GM23338 (cell line): ENCODE measurements at regions not wholly inside any gene's neighbourhood (a gene's known extent, or its start where the extent isn't known, plus 50 kb on each side); places are given as distances from the start of the nearest gene placed in this dataset.

Experiments
- ATAC-seq: fragments of 200-7000 bp; cut with Tn5 transposase; 3 replicates; pipeline ENCODE4 v1.9.1; 2020
- DNase-seq: peaks from one replicate; pipeline ENCODE4 v3.0.0-alpha.2; 2015; ENCODE audit warnings: low spot score
- H2AFZ ChIP-seq: fragments of 200-600 bp; sonication (generic); 2 replicates; pipeline ENCODE4 v1.8.0; 2016; ENCODE audit warnings: antibody characterized with exemption, mild to moderate bottlenecking, moderate library complexity
- H3F3A ChIP-seq: fragments of 200-600 bp; sonication (generic); replicated peaks from 2 replicates; pipeline ENCODE4 v1.8.0; 2017; ENCODE audit warnings: antibody characterized with exemption, mixed run types, low read depth
- H3K27ac ChIP-seq: fragments of 200-600 bp; sonication (generic); 2 replicates; pipeline ENCODE4 v1.6.1; 2016; ENCODE audit warnings: low read depth
- H3K27me3 ChIP-seq: fragments of 200-600 bp; sonication (generic); 2 replicates; pipeline ENCODE4 v1.8.0; 2016; ENCODE audit warnings: mild to moderate bottlenecking, mixed run types, moderate library complexity; ENCODE audit not compliant: insufficient read depth
- H3K36me3 ChIP-seq: fragments of 200-600 bp; sonication (generic); 2 replicates; pipeline ENCODE4 v1.8.0; 2016; ENCODE audit warnings: mild to moderate bottlenecking; ENCODE audit not compliant: insufficient read depth
- H3K4me1 ChIP-seq: fragments of 200-600 bp; sonication (generic); 2 replicates; pipeline ENCODE4 v1.8.0; 2016; ENCODE audit warnings: mild to moderate bottlenecking, moderate library complexity; ENCODE audit not compliant: insufficient read depth
- H3K4me2 ChIP-seq: fragments of 200-600 bp; sonication (generic); 2 replicates; pipeline ENCODE4 v1.7.1; 2017; ENCODE audit warnings: mixed run types
- H3K4me3 ChIP-seq: fragments of 200-600 bp; sonication (generic); 2 replicates; pipeline ENCODE4 v1.6.1; 2016; ENCODE audit warnings: mixed run types
- H3K79me2 ChIP-seq: fragments of 200-600 bp; sonication (generic); replicated peaks from 2 replicates; pipeline ENCODE4 v1.8.0; 2017; ENCODE audit warnings: mild to moderate bottlenecking; ENCODE audit not compliant: insufficient read depth
- H3K9me2 ChIP-seq: fragments of 200-600 bp; sonication (generic); 2 replicates; pipeline ENCODE4 v1.8.0; 2017; ENCODE audit not compliant: insufficient read depth
- H4K20me1 ChIP-seq: fragments of 200-600 bp; sonication (generic); replicated peaks from 2 replicates; pipeline ENCODE4 v1.8.0; 2017; ENCODE audit warnings: mild to moderate bottlenecking; ENCODE audit not compliant: insufficient read depth
- H3K27ac Mint-ChIP-seq: 2 replicates; pipeline ENCODE4 v1.8.0; 2020; ENCODE audit warnings: inconsistent platforms, mild to moderate bottlenecking, moderate library complexity, mixed read lengths
- H3K27me3 Mint-ChIP-seq: 3 replicates; pipeline ENCODE4 v1.8.0; 2022; ENCODE audit warnings: low read depth, mild to moderate bottlenecking, moderate library complexity, mixed read lengths, inconsistent platforms; ENCODE audit not compliant: insufficient read depth, poor library complexity
- H3K36me3 Mint-ChIP-seq: 3 replicates; pipeline ENCODE4 v1.8.0; 2021; ENCODE audit warnings: low read depth, mild to moderate bottlenecking, inconsistent platforms, moderate library complexity, mixed read lengths
- H3K4me1 Mint-ChIP-seq: 3 replicates; pipeline ENCODE4 v1.8.0; 2020; ENCODE audit warnings: mild to moderate bottlenecking, inconsistent platforms, mixed read lengths
- H3K4me3 Mint-ChIP-seq: 3 replicates; pipeline ENCODE4 v1.8.0; 2021; ENCODE audit warnings: moderate library complexity, mild to moderate bottlenecking, inconsistent platforms, mixed read lengths
- H3K9me3 Mint-ChIP-seq: 3 replicates; pipeline ENCODE4 v1.8.0; 2020; ENCODE audit warnings: moderate library complexity, mild to moderate bottlenecking, inconsistent platforms, mixed read lengths
- CREB1 ChIP-seq: fragments of 250-450 bp; sonication (Bioruptor Pico); IDR thresholded peaks from 2 replicates; pipeline ENCODE4 v1.5.0; 2020; ENCODE audit warnings: low read depth, mild to moderate bottlenecking, moderate library complexity
- CTCF ChIP-seq, 2 experiments: fragments of 200-600 bp in 1 of 2; sonication (generic) in 1 of 2; conservative IDR thresholded peaks; 2 replicates each; pipeline versions ENCODE4 v1.5.1 to v1.6.1; 2016 to 2017; ENCODE audit warnings: antibody characterized with exemption in 2 of 2, low read depth in 2 of 2, mild to moderate bottlenecking in 2 of 2, moderate library complexity in 1 of 2
- ETS1 ChIP-seq: IDR thresholded peaks from 2 replicates; pipeline ENCODE4 v1.6.1; 2016; ENCODE audit warnings: antibody characterized with exemption
- EZH2 ChIP-seq: fragments of 200-600 bp; sonication (generic); IDR thresholded peaks from one replicate; pipeline ENCODE4 v1.8.0; 2017; ENCODE audit warnings: antibody characterized with exemption, mild to moderate bottlenecking, low read depth; ENCODE audit not compliant: unreplicated experiment
- EZH2phosphoT487 ChIP-seq: fragments of 200-600 bp; sonication (generic); IDR thresholded peaks from one replicate; pipeline ENCODE4 v1.8.1; 2018; ENCODE audit warnings: antibody characterized with exemption; ENCODE audit not compliant: unreplicated experiment
- JUNB ChIP-seq: IDR thresholded peaks from one replicate; pipeline ENCODE4 v1.6.1; 2016; ENCODE audit warnings: antibody characterized with exemption; ENCODE audit not compliant: unreplicated experiment
- NANOG ChIP-seq: IDR thresholded peaks from 2 replicates; pipeline ENCODE4 v1.6.1; 2016; ENCODE audit warnings: antibody characterized with exemption, borderline replicate concordance
- POLR2AphosphoS5 ChIP-seq: IDR thresholded peaks from 2 replicates; pipeline ENCODE4 v1.6.1; 2016; ENCODE audit warnings: antibody characterized with exemption, low read depth
- REST ChIP-seq: IDR thresholded peaks from one replicate; pipeline ENCODE4 v1.6.1; 2018; ENCODE audit warnings: antibody characterized with exemption; ENCODE audit not compliant: unreplicated experiment
- STAT1 ChIP-seq: IDR thresholded peaks from one replicate; pipeline ENCODE4 v1.6.1; 2016; ENCODE audit warnings: antibody characterized with exemption; ENCODE audit not compliant: unreplicated experiment
- ZNF331 ChIP-seq: fragments of 250-450 bp; sonication (Bioruptor Pico); IDR thresholded peaks from 2 replicates; pipeline ENCODE4 v1.5.0; 2020; ENCODE audit warnings: low read depth, mild to moderate bottlenecking, moderate library complexity

DNA sequence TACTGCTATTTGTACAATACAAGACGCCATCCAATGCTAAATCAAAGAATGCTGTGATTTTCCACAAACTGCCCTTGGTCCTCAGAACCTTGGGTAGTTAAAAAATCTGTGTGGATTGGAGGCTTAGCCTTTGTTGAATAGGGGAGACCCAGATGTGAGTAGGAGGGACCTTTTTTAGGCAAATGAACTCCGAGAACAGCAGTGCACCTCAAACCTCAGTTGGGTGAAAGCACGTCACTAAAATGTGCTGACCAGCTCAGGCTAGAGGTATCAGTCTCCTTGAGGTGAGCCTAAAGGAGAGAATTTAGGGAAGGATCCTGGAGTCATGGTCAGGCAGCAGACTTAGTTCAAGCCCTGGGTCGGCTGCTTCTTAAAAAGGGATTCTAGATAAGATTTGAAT is 200.7 kb downstream of the SOX2 start (continued):
- TF ChIP-seq CTCF (conservative IDR thresholded peaks at IDR 0.05; ENCODE audit: low read depth in 2 of 2) (no peak), EZH2phosphoT487 (no peak), REST (no peak), ETS1 (no peak), STAT1 (no peak)

DNA sequence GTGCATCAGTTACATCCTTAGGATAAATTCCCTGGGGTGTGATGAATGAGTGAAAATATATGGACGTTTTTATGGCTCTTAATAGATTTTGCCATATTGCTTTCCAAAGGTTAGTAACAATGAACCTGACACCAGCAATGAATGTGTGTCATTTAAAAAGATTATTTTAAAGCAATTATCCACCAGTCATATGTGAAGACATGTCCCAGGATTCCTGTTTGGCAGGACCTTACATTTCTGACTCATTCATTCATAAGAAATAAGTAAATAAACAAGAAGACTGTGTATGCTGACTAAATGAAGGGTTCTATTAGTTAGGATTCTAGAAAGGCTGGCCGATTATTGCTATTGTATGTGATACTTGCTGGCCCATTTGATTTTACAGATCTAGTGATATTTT is 201.5 kb downstream of the SOX2 start:
- Histone ChIP-seq H3K79me2 (no peaks in the 10 kb centered on the region), H4K20me1 (no peaks in the 10 kb centered on the region), H3K4me2 (no peak overlapping the region), H3K9me2 (no peaks in the 10 kb centered on the region), H3K4me1 (peaks cover 31% of the 10 kb centered on the region), H3F3A (no peaks in the 10 kb centered on the region), H3K27me3 (no peaks in the 10 kb centered on the region), H3K4me3 (no peak overlapping the region), H2AFZ (no peak overlapping the region), H3K36me3 (no peaks in the 10 kb centered on the region), H3K27ac (no peak overlapping the region)
- Mint-ChIP-seq H3K27ac (no peak overlapping the region), H3K27me3 (peaks cover 6% of the 10 kb centered on the region), H3K36me3 (no peaks in the 10 kb centered on the region), H3K9me3 (no peaks in the 10 kb centered on the region; the same call in 2 of the 3 replicates), H3K4me3 (no peak overlapping the region), H3K4me1 (peaks cover 30% of the 10 kb centered on the region)
- DNase-seq, result no peak
- no peak for ATAC-seq
- TF ChIP-seq EZH2, result no peak
- no peak for TF ChIP-seq STAT1
- no peak for TF ChIP-seq CREB1 (CRISPR knock-in tag)
- TF ChIP-seq NANOG, result no peak
- no peak for TF ChIP-seq ZNF331 (CRISPR knock-in tag)
- TF ChIP-seq POLR2AphosphoS5, result no peak
- TF ChIP-seq ETS1, result no peak
- TF ChIP-seq CTCF (conservative IDR thresholded peaks at IDR 0.05; ENCODE audit: low read depth in 2 of 2), result no peak
- TF ChIP-seq JUNB, result no peak
